Omental fat pad (tissue), 3 donors: ENCODE measurements at regions not wholly inside any gene's neighbourhood (a gene's known extent, or its start where the extent isn't known, plus 50 kb on each side); places are given as distances from the start of the nearest gene placed in this dataset.

Experiments used
- ATAC-seq: fragments of 150-250 bp; one replicate; pipeline ENCODE4 v1.9.1; 2016; ENCODE audit warnings: mild to moderate bottlenecking, moderate library complexity; ENCODE audit not compliant: low FRiP score
- DNase-seq: peaks from one replicate; pipeline ENCODE4 v3.0.0-alpha.2; 2019; ENCODE audit warnings: low spot score
- TF ChIP-seq, protein P1 (sequence below), 3 donors: fragments of 450-650 bp; IDR thresholded peaks; one replicate each; pipeline ENCODE4 v1.5.1; 2016 to 2017; ENCODE audit warnings: antibody characterized with exemption in 3 of 3, mild to moderate bottlenecking in 3 of 3, moderate library complexity in 2 of 3

GRCh38 chr9:4370501-4370900 lies 70.6 kb upstream of the GLIS3 start:
- TF ChIP-seq, protein P1, sequence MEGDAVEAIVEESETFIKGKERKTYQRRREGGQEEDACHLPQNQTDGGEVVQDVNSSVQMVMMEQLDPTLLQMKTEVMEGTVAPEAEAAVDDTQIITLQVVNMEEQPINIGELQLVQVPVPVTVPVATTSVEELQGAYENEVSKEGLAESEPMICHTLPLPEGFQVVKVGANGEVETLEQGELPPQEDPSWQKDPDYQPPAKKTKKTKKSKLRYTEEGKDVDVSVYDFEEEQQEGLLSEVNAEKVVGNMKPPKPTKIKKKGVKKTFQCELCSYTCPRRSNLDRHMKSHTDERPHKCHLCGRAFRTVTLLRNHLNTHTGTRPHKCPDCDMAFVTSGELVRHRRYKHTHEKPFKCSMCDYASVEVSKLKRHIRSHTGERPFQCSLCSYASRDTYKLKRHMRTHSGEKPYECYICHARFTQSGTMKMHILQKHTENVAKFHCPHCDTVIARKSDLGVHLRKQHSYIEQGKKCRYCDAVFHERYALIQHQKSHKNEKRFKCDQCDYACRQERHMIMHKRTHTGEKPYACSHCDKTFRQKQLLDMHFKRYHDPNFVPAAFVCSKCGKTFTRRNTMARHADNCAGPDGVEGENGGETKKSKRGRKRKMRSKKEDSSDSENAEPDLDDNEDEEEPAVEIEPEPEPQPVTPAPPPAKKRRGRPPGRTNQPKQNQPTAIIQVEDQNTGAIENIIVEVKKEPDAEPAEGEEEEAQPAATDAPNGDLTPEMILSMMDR (IDR thresholded peaks at IDR 0.05): no peak
- no peak for ATAC-seq
- DNase-seq: no peak

- DNase-seq (no peak), ATAC-seq (no peak)
- TF ChIP-seq, protein P1 (IDR thresholded peaks at IDR 0.05): peak in 1 of 3 donors; percentile 5
Measured at GRCh38 chr9:4366591-4367330, 66.9 kb upstream of the GLIS3 start.

GRCh38 chr9:4365055-4365454 lies 65.2 kb upstream of the GLIS3 start:
- TF ChIP-seq, protein P1 (IDR thresholded peaks at IDR 0.05): no peak
- no peak for ATAC-seq
- DNase-seq: no peak

GRCh38 chr9:4362281-4362680 lies 62.4 kb upstream of the GLIS3 start:
- DNase-seq: no peak
- TF ChIP-seq, protein P1 (IDR thresholded peaks at IDR 0.05): no peak
- no peak for ATAC-seq

DNA sequence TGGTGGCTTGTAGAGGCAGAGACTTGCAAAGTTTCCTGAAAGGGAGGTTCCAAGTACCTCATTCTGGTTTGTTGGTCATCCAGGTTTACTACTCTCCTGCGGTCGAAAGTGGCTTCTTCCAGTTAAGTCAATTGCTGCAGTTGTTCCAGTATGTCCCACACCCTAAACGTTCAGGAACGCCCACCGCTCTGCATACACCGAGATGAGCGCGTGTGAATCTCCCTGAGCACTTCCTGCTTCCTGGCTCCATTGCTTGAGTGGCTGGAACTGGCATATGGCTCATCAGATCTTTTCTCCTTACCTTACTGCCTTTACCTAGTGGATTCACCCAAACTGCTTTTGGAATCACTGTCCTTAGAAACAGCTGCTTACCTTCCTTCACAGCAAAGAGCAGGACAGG lies 59.1 kb upstream of the GLIS3 start:
- TF ChIP-seq, protein P1 (IDR thresholded peaks at IDR 0.05): no peak
- no peak for DNase-seq
- ATAC-seq: no peak

DNA sequence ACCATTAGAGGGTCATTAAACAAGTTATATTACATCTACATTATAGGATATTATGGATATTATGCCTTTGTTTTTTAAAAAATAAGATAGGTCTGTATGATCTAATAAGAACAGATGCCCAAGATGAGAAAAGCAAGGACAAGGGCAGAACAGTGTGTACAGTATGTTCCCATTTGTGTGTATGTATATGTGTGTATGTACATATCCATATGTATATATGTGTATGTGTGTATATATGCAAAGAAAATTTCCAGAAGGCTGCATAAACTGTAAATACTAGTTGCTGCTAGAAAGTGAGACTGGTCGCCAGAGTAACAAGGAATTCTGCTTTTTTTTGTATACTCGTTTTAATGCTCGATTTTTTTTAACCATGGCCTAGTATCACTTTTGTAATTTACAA lies 58.1 kb upstream of the GLIS3 start:
- ATAC-seq: no peak
- TF ChIP-seq, protein P1 (IDR thresholded peaks at IDR 0.05): no peak
- DNase-seq: no peak

DNA sequence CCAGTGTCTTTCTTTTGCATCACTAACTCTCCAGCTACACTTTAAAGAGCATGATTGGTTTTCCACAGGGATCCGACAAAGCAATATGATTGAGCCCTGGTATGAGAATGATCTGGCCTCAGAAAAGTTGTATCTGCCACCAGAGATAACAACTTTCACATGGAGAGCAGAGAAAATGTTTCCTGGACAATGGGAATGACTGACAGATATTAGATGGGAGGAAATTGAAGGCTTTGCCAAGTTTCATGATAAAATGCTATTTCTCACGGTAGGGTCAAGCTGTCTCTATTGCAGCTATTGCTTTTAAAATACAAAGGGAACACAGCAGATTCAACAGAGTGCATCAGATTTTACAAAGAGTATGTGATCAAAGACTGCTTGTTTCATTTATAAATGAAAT lies 56.4 kb upstream of the GLIS3 start:
- no peak for ATAC-seq

More for the DNA sequence above, 56.4 kb upstream of the GLIS3 start:
- DNase-seq: no peak
- TF ChIP-seq, protein P1 (IDR thresholded peaks at IDR 0.05): no peak
